Caco-2 (cell line): ENCODE measurements at regions not wholly inside any gene's neighbourhood (a gene's known extent, or its start where the extent isn't known, plus 50 kb on each side); places are given as distances from the start of the nearest gene placed in this dataset.

ENCODE experiments used
- BruUV-seq: library from RNA; stranded (reverse); fragments of 400-500 nt; replicated peaks from 2 replicates; lab custom pipeline; 2021; lab: Mats Ljungman, UMichigan
- CTCF ChIA-PET: fragments of 300-600 bp; sonication (Branson Sonifier 250); formaldehyde crosslinking; loops from one replicate; lab custom pipeline; 2022; ENCODE audit warnings: antibody characterized with exemption; lab: Charles Lee
- POLR2A ChIA-PET: fragments of 300-600 bp; sonication (Branson Sonifier 250); formaldehyde crosslinking; loops from one replicate; lab custom pipeline; 2022; ENCODE audit warnings: antibody characterized with exemption; lab: Charles Lee
- DNase-seq, 2 experiments: peaks; one replicate each; pipeline versions ENCODE4 v3.0.0 to v3.0.0-alpha.2; 2020 to 2022
- H3K27me3 ChIP-seq: replicated peaks from 2 replicates; pipeline ENCODE4 v1.6.0; 2011; ENCODE audit warnings: low read length; ENCODE audit not compliant: control insufficient read depth, insufficient read depth
- H3K36me3 ChIP-seq: 2 replicates; pipeline ENCODE4 v1.5.1; 2011; ENCODE audit warnings: low read length; ENCODE audit not compliant: control insufficient read depth, insufficient read depth
- H3K4me1 ChIP-seq: fragments of 250-450 bp; sonication (Bioruptor Pico); 2 replicates; pipeline ENCODE4 v1.5.1; 2020; ENCODE audit warnings: mild to moderate bottlenecking
- H3K4me3 ChIP-seq: 2 replicates; pipeline ENCODE4 v1.5.1; 2011; ENCODE audit warnings: low read depth, mild to moderate bottlenecking, control low read depth, low read length
- H3K9me3 ChIP-seq: fragments of 250-450 bp; sonication (Bioruptor Pico); 2 replicates; pipeline ENCODE4 v1.5.1; 2020; ENCODE audit warnings: mild to moderate bottlenecking, moderate library complexity
- H3K27ac Mint-ChIP-seq: one replicate; pipeline ENCODE4 v1.8.0; 2022; ENCODE audit warnings: mixed read lengths; ENCODE audit not compliant: unreplicated experiment
- H3K27me3 Mint-ChIP-seq: one replicate; pipeline ENCODE4 v1.8.0; 2022; ENCODE audit warnings: mixed read lengths; ENCODE audit not compliant: insufficient read depth, unreplicated experiment
- H3K36me3 Mint-ChIP-seq: one replicate; pipeline ENCODE4 v1.8.0; 2022; ENCODE audit warnings: mild to moderate bottlenecking, mixed read lengths; ENCODE audit not compliant: insufficient read depth, unreplicated experiment
- H3K4me1 Mint-ChIP-seq: one replicate; pipeline ENCODE4 v1.8.0; 2022; ENCODE audit warnings: low read depth, mixed read lengths; ENCODE audit not compliant: unreplicated experiment
- H3K4me3 Mint-ChIP-seq: one replicate; pipeline ENCODE4 v1.8.0; 2022; ENCODE audit warnings: mild to moderate bottlenecking, moderate library complexity, mixed read lengths; ENCODE audit not compliant: unreplicated experiment
- H3K9me3 Mint-ChIP-seq: one replicate; pipeline ENCODE4 v1.8.0; 2022; ENCODE audit warnings: mixed read lengths; ENCODE audit not compliant: unreplicated experiment
- CTCF ChIP-seq, 2 experiments: fragments of 200-600 bp in 1 of 2; IDR thresholded peaks; 1 replicate in 1 of 2; 2 replicates in 1 of 2; pipeline versions ENCODE4 v1.5.1 to v1.8.0; 2011 to 2022; ENCODE audit warnings: antibody characterized with exemption in 1 of 2, control low read depth in 1 of 2, inconsistent platforms in 1 of 2, low read depth in 1 of 2, low read length in 1 of 2, mild to moderate bottlenecking in 1 of 2, moderate library complexity in 1 of 2; ENCODE audit not compliant: insufficient read depth in 1 of 2, severe bottlenecking in 1 of 2, unreplicated experiment in 1 of 2
- intact Hi-C: fragments of 100-400 bp; cut with micrococcal nuclease; formaldehyde crosslinking; loops from one replicate; pipeline ENCODE4 v1.10.0; 2022; ENCODE audit not compliant: unreplicated experiment

DNA sequence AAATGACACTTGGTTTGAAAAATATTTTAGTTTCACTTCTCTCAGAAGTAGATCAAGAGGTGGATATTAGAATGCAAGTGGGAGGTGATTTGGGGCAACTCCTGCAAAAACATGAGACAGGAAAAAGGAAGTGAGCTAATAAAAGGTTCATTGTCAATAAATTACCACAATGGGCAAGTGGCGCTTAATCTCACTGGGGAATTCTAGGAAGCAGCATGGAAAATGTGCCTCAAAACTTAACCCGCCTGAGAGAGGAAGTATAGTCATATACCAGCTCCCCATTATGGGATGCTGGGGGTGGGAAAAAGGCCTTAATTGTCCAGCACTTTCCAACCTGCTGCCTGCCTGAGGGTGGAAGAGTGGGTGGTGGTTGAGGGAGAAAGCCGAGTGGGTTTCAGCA is 204.1 kb downstream of the ELAVL2 start:
- BruUV-seq: no TSS peak
- H3K36me3 ChIP-seq: no peaks in the 10 kb centered on the region
- no peaks in the 10 kb centered on the region for H3K27me3 ChIP-seq
- H3K36me3 Mint-ChIP-seq: no peaks in the 10 kb centered on the region
- no peak overlapping the region for H3K4me3 Mint-ChIP-seq
- H3K4me1 Mint-ChIP-seq: no peaks in the 10 kb centered on the region
- H3K27ac Mint-ChIP-seq: no peak overlapping the region
- H3K4me3 ChIP-seq: no peak overlapping the region
- no peak for TF ChIP-seq CTCF (IDR thresholded peaks at IDR 0.05; ENCODE audit: insufficient read depth in 1 of 2, low read depth in 1 of 2, low read length in 1 of 2, severe bottlenecking in 1 of 2, unreplicated experiment in 1 of 2)
- H3K9me3 ChIP-seq: no peaks in the 10 kb centered on the region
- no peak for DNase-seq
- H3K27me3 Mint-ChIP-seq: no peaks in the 10 kb centered on the region
- intact Hi-C loops: no loop called here
- no peaks in the 10 kb centered on the region for H3K9me3 Mint-ChIP-seq
- ChIA-PET POLR2A (no interaction called here), CTCF (no interaction called here)
- H3K4me1 ChIP-seq: no peaks in the 10 kb centered on the region

- Histone ChIP-seq H3K27me3 (no peaks in the 10 kb centered on the region), H3K4me1 (no peaks in the 10 kb centered on the region), H3K9me3 (no peaks in the 10 kb centered on the region), H3K36me3 (no peaks in the 10 kb centered on the region), H3K4me3 (no peak overlapping the region)
- H3K4me1 Mint-ChIP-seq: no peaks in the 10 kb centered on the region
- H3K36me3 Mint-ChIP-seq: no peaks in the 10 kb centered on the region
- H3K27ac Mint-ChIP-seq: no peak overlapping the region
- CTCF ChIA-PET: no interaction called here
- TF ChIP-seq CTCF (IDR thresholded peaks at IDR 0.05; ENCODE audit: insufficient read depth in 1 of 2, low read depth in 1 of 2, low read length in 1 of 2, severe bottlenecking in 1 of 2, unreplicated experiment in 1 of 2): no peak
- no peaks in the 10 kb centered on the region for H3K9me3 Mint-ChIP-seq
- H3K27me3 Mint-ChIP-seq: no peaks in the 10 kb centered on the region
- H3K4me3 Mint-ChIP-seq: no peak overlapping the region
- POLR2A ChIA-PET: no interaction called here
- intact Hi-C loops: no loop called here
- no peak for DNase-seq
- no TSS peak for BruUV-seq
These were observed 203.6 kb downstream of the ELAVL2 start for GRCh38 chr9:23622396-23622795.

- BruUV-seq: no TSS peak
- no peaks in the 10 kb centered on the region for H3K9me3 Mint-ChIP-seq
- intact Hi-C loops: no loop called here
- no peak for TF ChIP-seq CTCF (IDR thresholded peaks at IDR 0.05; ENCODE audit: insufficient read depth in 1 of 2, low read depth in 1 of 2, low read length in 1 of 2, severe bottlenecking in 1 of 2, unreplicated experiment in 1 of 2)
- Histone ChIP-seq H3K9me3 (no peaks in the 10 kb centered on the region), H3K27me3 (no peaks in the 10 kb centered on the region), H3K36me3 (no peaks in the 10 kb centered on the region), H3K4me1 (no peaks in the 10 kb centered on the region), H3K4me3 (no peak overlapping the region)
- H3K36me3 Mint-ChIP-seq: no peaks in the 10 kb centered on the region
- no peak overlapping the region for H3K27ac Mint-ChIP-seq
- no peaks in the 10 kb centered on the region for H3K4me1 Mint-ChIP-seq
- H3K27me3 Mint-ChIP-seq: no peaks in the 10 kb centered on the region
- H3K4me3 Mint-ChIP-seq: no peak overlapping the region
- ChIA-PET CTCF (no interaction called here), POLR2A (no interaction called here)
- no peak for DNase-seq
These were observed 195.6 kb downstream of the ELAVL2 start for GRCh38 chr9:23630488-23630887.
